Activated B cell treated with CpG ODN at 0.5 μM for 24 hours (primary cell): ENCODE measurements at regions not wholly inside any gene's neighbourhood (a gene's known extent, or its start where the extent isn't known, plus 50 kb on each side); places are given as distances from the start of the nearest gene placed in this dataset.
A peak's percentile ranks its signal among the peaks of the same experiment; 100 is the strongest.

Source experiments
- ATAC-seq: fragments of 200-7000 bp; cut with Tn5 transposase; one replicate; pipeline ENCODE4 v1.10.0; 2021; ENCODE audit warnings: low read depth, mild to moderate bottlenecking, moderate library complexity
- CTCF ChIA-PET: fragments of 350-600 bp; sonication (Branson Sonifier 250); formaldehyde crosslinking; loops from one replicate; lab custom pipeline; 2021; ENCODE audit warnings: antibody characterized with exemption; lab: Charles Lee
- POLR2A ChIA-PET: fragments of 350-600 bp; sonication (Branson Sonifier 250); formaldehyde crosslinking; loops from one replicate; lab custom pipeline; 2021; ENCODE audit warnings: antibody characterized with exemption; lab: Charles Lee
- DNase-seq: peaks from one replicate; pipeline ENCODE4 v3.0.0; 2022
- H3K27ac Mint-ChIP-seq: one replicate; pipeline ENCODE4 v1.8.0; 2020; ENCODE audit warnings: mixed read lengths
- H3K27me3 Mint-ChIP-seq: one replicate; pipeline ENCODE4 v1.8.0; 2021; ENCODE audit warnings: mixed read lengths
- H3K36me3 Mint-ChIP-seq: one replicate; pipeline ENCODE4 v1.8.0; 2021; ENCODE audit warnings: low read depth, mixed read lengths
- H3K4me1 Mint-ChIP-seq: one replicate; pipeline ENCODE4 v1.8.0; 2021; ENCODE audit warnings: mixed read lengths
- H3K4me3 Mint-ChIP-seq: one replicate; pipeline ENCODE4 v1.8.0; 2020; ENCODE audit warnings: mild to moderate bottlenecking, mixed read lengths
- H3K9me3 Mint-ChIP-seq: one replicate; pipeline ENCODE4 v1.8.0; 2020; ENCODE audit warnings: mixed read lengths
- CTCF ChIP-seq: fragments of 200-600 bp; IDR thresholded peaks from one replicate; pipeline ENCODE4 v1.8.0; 2022; ENCODE audit warnings: antibody characterized with exemption, mild to moderate bottlenecking
- intact Hi-C: fragments of 100-400 bp; cut with micrococcal nuclease; formaldehyde crosslinking; loops from one replicate; pipeline ENCODE4 v1.15.1; 2024

- TF ChIP-seq CTCF = no peak
- intact Hi-C loops = no loop called here
- ChIA-PET CTCF (interaction anchor here (0.5 kb wide), 1 partner anchor 76 kb away, joined by 3 read pairs; no protein-coding TSS in a partner anchor), POLR2A (interaction anchor here (0.5 to 11.9 kb wide), 12 partner anchors 11 to 294 kb away, joined by 3 to 537 read pairs (median 5); partner anchors contain the start of gene BTG1)
- no peak for ATAC-seq
- Mint-ChIP-seq H3K9me3 (peaks cover 8% of the 10 kb centered on the region), H3K27ac (peak overlapping the region; percentile 97), H3K4me3 (peak overlapping the region; percentile 62), H3K4me1 (peaks cover 99% of the 10 kb centered on the region), H3K27me3 (no peaks in the 10 kb centered on the region), H3K36me3 (peaks cover 16% of the 10 kb centered on the region)
- no peak for DNase-seq
These were observed 262.7 kb upstream of the PLEKHG7 start for GRCh38 chr12:92440072-92440471.

GRCh38 chr12:92439420-92439805 is 263.4 kb upstream of the PLEKHG7 start:
- Mint-ChIP-seq H3K27me3 (no peaks in the 10 kb centered on the region), H3K4me1 (peaks cover 99% of the 10 kb centered on the region), H3K27ac (peak overlapping the region; percentile 97), H3K4me3 (peak overlapping the region; percentile 62), H3K9me3 (peaks cover 10% of the 10 kb centered on the region), H3K36me3 (peaks cover 17% of the 10 kb centered on the region)
- peak; percentile 51 for ATAC-seq
- ChIA-PET CTCF (interaction anchor here (0.7 to 1.3 kb wide), 2 partner anchors 32 to 130 kb away, joined by 3 read pairs; no protein-coding TSS in a partner anchor), POLR2A (interaction anchor here (0.6 to 11.9 kb wide), 14 partner anchors 10 to 293 kb away, joined by 3 to 537 read pairs (median 4); partner anchors contain the start of gene BTG1)
- no peak for DNase-seq
- intact Hi-C loops = no loop called here
- TF ChIP-seq CTCF = no peak

- POLR2A ChIA-PET = interaction anchor here (0.9 to 11.9 kb wide), 13 partner anchors 9 to 293 kb away, joined by 3 to 537 read pairs (median 4); partner anchors contain the start of gene BTG1
- peaks cover 12% of the 10 kb centered on the region for H3K9me3 Mint-ChIP-seq
- peak; percentile 12 for ATAC-seq
- no peak for TF ChIP-seq CTCF
- H3K36me3 Mint-ChIP-seq = peaks cover 17% of the 10 kb centered on the region
- no peak for DNase-seq
- peaks cover 99% of the 10 kb centered on the region for H3K4me1 Mint-ChIP-seq
- intact Hi-C loops = no loop called here
- CTCF ChIA-PET = interaction anchor here (0.7 to 1.3 kb wide), 2 partner anchors 32 to 131 kb away, joined by 3 read pairs; no protein-coding TSS in a partner anchor
- H3K4me3 Mint-ChIP-seq = peak overlapping the region; percentile 62
- no peaks in the 10 kb centered on the region for H3K27me3 Mint-ChIP-seq
- H3K27ac Mint-ChIP-seq = peak overlapping the region; percentile 97
These were observed 264.0 kb upstream of the PLEKHG7 start for GRCh38 chr12:92438641-92439419.

GRCh38 chr12:92437452-92437851 is 265.3 kb upstream of the PLEKHG7 start:
- ATAC-seq (peak; percentile 46), DNase-seq (no peak)
- no peak for TF ChIP-seq CTCF
- Mint-ChIP-seq H3K4me3 (peak overlapping the region; percentile 66), H3K27ac (peak overlapping the region; percentile 97), H3K9me3 (peaks cover 12% of the 10 kb centered on the region), H3K36me3 (peaks cover 14% of the 10 kb centered on the region), H3K27me3 (no peaks in the 10 kb centered on the region), H3K4me1 (peaks cover 98% of the 10 kb centered on the region)
- POLR2A ChIA-PET = interaction anchor here (2.0 to 5.5 kb wide), 2 partner anchors 8 to 292 kb away, joined by 9 to 69 read pairs; partner anchors contain the start of gene BTG1
- CTCF ChIA-PET = interaction anchor here (1.6 kb wide), 2 partner anchors 9 to 133 kb away, joined by 4 to 5 read pairs; no protein-coding TSS in a partner anchor
- intact Hi-C loops = loop anchor here (2.0 kb wide), 1 partner anchor 75 kb away; no protein-coding TSS in a partner anchor
